Type B pancreatic cell (in vitro differentiated cells): ENCODE measurements at regions not wholly inside any gene's neighbourhood (a gene's known extent, or its start where the extent isn't known, plus 50 kb on each side); places are given as distances from the start of the nearest gene placed in this dataset.

ENCODE experiments used
- DNase-seq: peaks from one replicate; pipeline ENCODE4 v3.0.0; 2021; ENCODE audit warnings: mixed read lengths; ENCODE audit not compliant: unreplicated experiment; ENCODE audit errors: extremely low spot score
- H3K27ac Mint-ChIP-seq: 2 replicates; pipeline ENCODE4 v1.8.0; 2021; ENCODE audit warnings: mild to moderate bottlenecking, mixed read lengths
- H3K27me3 Mint-ChIP-seq: 2 replicates; pipeline ENCODE4 v1.8.0; 2021; ENCODE audit warnings: mixed read lengths
- H3K36me3 Mint-ChIP-seq: 2 replicates; pipeline ENCODE4 v1.8.0; 2021; ENCODE audit warnings: mixed read lengths
- H3K4me1 Mint-ChIP-seq: one replicate; pipeline ENCODE4 v1.8.0; 2021; ENCODE audit warnings: mixed read lengths; ENCODE audit not compliant: unreplicated experiment
- H3K4me3 Mint-ChIP-seq: 2 replicates; pipeline ENCODE4 v1.8.0; 2021; ENCODE audit warnings: mild to moderate bottlenecking, mixed read lengths
- H3K9me3 Mint-ChIP-seq: 2 replicates; pipeline ENCODE4 v1.8.0; 2021; ENCODE audit warnings: mixed read lengths
- CTCF ChIP-seq: fragments of 200-600 bp; sonication (generic); conservative IDR thresholded peaks from 2 replicates; pipeline ENCODE4 v1.5.0; 2021; ENCODE audit warnings: antibody characterized with exemption, mild to moderate bottlenecking

- no peak for TF ChIP-seq CTCF
- Mint-ChIP-seq H3K9me3 (no peaks in the 10 kb centered on the region), H3K36me3 (no peaks in the 10 kb centered on the region), H3K4me3 (no peak overlapping the region), H3K27me3 (no peaks in the 10 kb centered on the region), H3K27ac (no peak overlapping the region), H3K4me1 (no peaks in the 10 kb centered on the region)
- DNase-seq: no peak
Observed at GRCh38 chrX:5145957-5146356, 1082.7 kb downstream of the NLGN4X start.

- H3K9me3 Mint-ChIP-seq: no peaks in the 10 kb centered on the region
- H3K4me3 Mint-ChIP-seq: no peak overlapping the region
- no peaks in the 10 kb centered on the region for H3K4me1 Mint-ChIP-seq
- no peak for TF ChIP-seq CTCF
- no peaks in the 10 kb centered on the region for H3K36me3 Mint-ChIP-seq
- no peaks in the 10 kb centered on the region for H3K27me3 Mint-ChIP-seq
- DNase-seq: no peak
- no peak overlapping the region for H3K27ac Mint-ChIP-seq
Observed at GRCh38 chrX:5142644-5143043, 1086.0 kb downstream of the NLGN4X start.

- Mint-ChIP-seq H3K27me3 (no peaks in the 10 kb centered on the region), H3K9me3 (no peaks in the 10 kb centered on the region), H3K36me3 (no peaks in the 10 kb centered on the region), H3K27ac (no peak overlapping the region), H3K4me1 (no peaks in the 10 kb centered on the region), H3K4me3 (no peak overlapping the region)
- no peak for DNase-seq
- no peak for TF ChIP-seq CTCF
Observed at GRCh38 chrX:5122181-5122678, 1106.4 kb downstream of the NLGN4X start.

- no peaks in the 10 kb centered on the region for H3K9me3 Mint-ChIP-seq
- no peak overlapping the region for H3K4me3 Mint-ChIP-seq
- TF ChIP-seq CTCF: no peak
- H3K27ac Mint-ChIP-seq: no peak overlapping the region
- H3K36me3 Mint-ChIP-seq: no peaks in the 10 kb centered on the region
- H3K27me3 Mint-ChIP-seq: no peaks in the 10 kb centered on the region
- no peaks in the 10 kb centered on the region for H3K4me1 Mint-ChIP-seq
- DNase-seq: no peak
Observed at GRCh38 chrX:5117816-5118215, 1110.9 kb downstream of the NLGN4X start.

GRCh38 chrX:5113128-5113527 is 1115.5 kb downstream of the NLGN4X start:
- H3K4me3 Mint-ChIP-seq: no peak overlapping the region
- peak; percentile 68 for TF ChIP-seq CTCF
- no peaks in the 10 kb centered on the region for H3K27me3 Mint-ChIP-seq
- H3K27ac Mint-ChIP-seq: no peak overlapping the region
- no peaks in the 10 kb centered on the region for H3K36me3 Mint-ChIP-seq
- H3K4me1 Mint-ChIP-seq: no peaks in the 10 kb centered on the region
- no peaks in the 10 kb centered on the region for H3K9me3 Mint-ChIP-seq
- DNase-seq: no peak

- H3K27me3 Mint-ChIP-seq: no peaks in the 10 kb centered on the region
Observed at GRCh38 chrX:5100004-5100403, 1128.7 kb downstream of the NLGN4X start.

More at GRCh38 chrX:5100004-5100403, 1128.7 kb downstream of the NLGN4X start:
- no peaks in the 10 kb centered on the region for H3K4me1 Mint-ChIP-seq
- no peak overlapping the region for H3K27ac Mint-ChIP-seq
- no peaks in the 10 kb centered on the region for H3K36me3 Mint-ChIP-seq
- no peak for TF ChIP-seq CTCF
- H3K9me3 Mint-ChIP-seq: peaks cover 11% of the 10 kb centered on the region
- no peak overlapping the region for H3K4me3 Mint-ChIP-seq
- DNase-seq: no peak
